Neural cell (in vitro differentiated cells): ENCODE measurements at regions not wholly inside any gene's neighbourhood (a gene's known extent, or its start where the extent isn't known, plus 50 kb on each side); places are given as distances from the start of the nearest gene placed in this dataset.

Source experiments
- CTCF ChIP-seq: fragments of 450-650 bp; IDR thresholded peaks from 2 replicates; pipeline ENCODE4 v1.5.1; 2014; ENCODE audit warnings: antibody characterized with exemption, mild to moderate bottlenecking, moderate library complexity; ENCODE audit not compliant: poor library complexity, severe bottlenecking
- EP300 ChIP-seq: fragments of 450-650 bp; conservative IDR thresholded peaks from 2 replicates; pipeline ENCODE4 v1.6.1; 2014; ENCODE audit warnings: antibody characterized with exemption, mild to moderate bottlenecking, moderate library complexity; ENCODE audit not compliant: poor library complexity, severe bottlenecking
- EZH2 ChIP-seq: fragments of 200-600, 300-800 bp; shearing (Covaris generic), sonication (generic); IDR thresholded peaks from 2 replicates; pipeline ENCODE4 v1.6.1; 2014; ENCODE audit warnings: antibody characterized with exemption, low read length, borderline replicate concordance, mild to moderate bottlenecking; ENCODE audit not compliant: insufficient read depth, poor library complexity, severe bottlenecking
- POLR2AphosphoS5 ChIP-seq: IDR thresholded peaks from 2 replicates; pipeline ENCODE4 v1.6.1; 2012
- RAD21 ChIP-seq: fragments of 450-650 bp; conservative IDR thresholded peaks from 2 replicates; pipeline ENCODE4 v1.6.1; 2014; ENCODE audit warnings: antibody characterized with exemption, mild to moderate bottlenecking, moderate library complexity
- TAF1 ChIP-seq: IDR thresholded peaks from 2 replicates; pipeline ENCODE4 v1.6.1; 2012; ENCODE audit warnings: low read depth

- TF ChIP-seq CTCF: no peak
- TF ChIP-seq TAF1: no peak
- TF ChIP-seq EP300: no peak
- TF ChIP-seq POLR2AphosphoS5: no peak
- no peak for TF ChIP-seq RAD21
- no peak for TF ChIP-seq EZH2
Measured at GRCh38 chr21:28833609-28834008, 159.1 kb downstream of the LTN1 start.
